ENCODE measurements at regions not wholly inside any gene's neighbourhood (a gene's known extent, or its start where the extent isn't known, plus 50 kb on each side); places are given as distances from the start of the nearest gene placed in this dataset.

DNA sequence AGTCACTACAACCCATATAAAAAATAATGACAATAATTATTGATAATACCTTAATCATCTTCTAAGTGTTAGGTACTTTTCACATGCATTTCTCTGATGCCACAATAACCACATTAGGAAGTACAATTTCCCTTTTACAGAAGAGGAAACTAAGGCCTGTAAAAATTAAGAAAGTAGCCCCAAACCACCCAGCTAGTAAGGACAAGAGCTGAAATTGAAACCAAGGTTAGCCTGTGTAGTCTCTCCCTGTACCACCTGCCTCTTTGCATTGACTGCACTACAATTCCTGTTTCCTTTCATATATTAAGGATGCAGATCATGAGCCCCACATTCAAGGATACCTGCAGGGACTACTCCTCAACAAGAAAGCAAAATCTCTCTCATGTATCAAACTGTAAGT lies 288.8 kb downstream of the GPATCH2 start:
- no peak overlapping the region for H3K4me2 ChIP-seq (ENCODE audit: unreplicated experiment)
- TF ChIP-seq EZH2 (IDR thresholded peaks at IDR 0.05; ENCODE audit: insufficient read depth, poor library complexity, severe bottlenecking), result no peak
- no peak for TF ChIP-seq EZH2phosphoT487 (IDR thresholded peaks at IDR 0.05; ENCODE audit: insufficient read depth, low read depth)
- H4K20me1 ChIP-seq (ENCODE audit: insufficient read depth), result no peaks in the 10 kb centered on the region
- H3K4me1 ChIP-seq (ENCODE audit: insufficient read depth), result no peaks in the 10 kb centered on the region
- no peaks in the 10 kb centered on the region for H3K36me3 ChIP-seq (ENCODE audit: low read depth)
- in situ Hi-C loops (cut with MboI), result no loop called here
- no peaks in the 10 kb centered on the region for H3K9me3 ChIP-seq (ENCODE audit: low read depth)
- peaks cover 7% of the 10 kb centered on the region; the same call in 1 of the 2 replicates for H3K27me3 ChIP-seq (replicated peaks; ENCODE audit: insufficient read depth)
- H3K4me3 ChIP-seq, result no peak overlapping the region
- no peaks in the 10 kb centered on the region; the same call in 1 of the 2 replicates for H3K9me2 ChIP-seq (ENCODE audit: insufficient read depth)
- no peaks in the 10 kb centered on the region for H3F3A ChIP-seq (ENCODE audit: insufficient read depth)
- no peaks in the 10 kb centered on the region for H3K79me2 ChIP-seq (ENCODE audit: insufficient read depth)
- no peak overlapping the region for H3K27ac ChIP-seq
- DNase-seq, result no peak
- no peak overlapping the region for H2AFZ ChIP-seq
- no peak overlapping the region for H3K9ac ChIP-seq

DNA sequence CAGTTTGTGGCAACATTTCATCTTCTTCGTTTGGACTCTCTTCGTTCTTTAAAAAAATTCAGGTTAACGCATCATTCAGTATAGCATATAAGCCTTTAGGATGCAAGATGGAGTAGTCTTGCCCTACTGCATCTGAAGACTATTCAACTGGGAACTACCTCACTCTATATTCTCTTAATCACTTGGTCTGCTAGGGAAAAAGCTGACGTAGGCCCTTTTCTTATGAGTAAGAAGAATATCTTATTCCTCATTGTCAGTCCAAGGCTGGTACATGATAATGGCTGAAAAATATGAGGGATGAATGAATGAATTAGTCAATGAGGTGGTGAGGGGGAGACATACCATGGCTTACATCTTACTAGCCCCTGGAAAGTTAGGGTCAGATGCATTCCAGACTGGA lies 294.2 kb downstream of the GPATCH2 start:
- in situ Hi-C loops (cut with MboI), result no loop called here
- H3K4me1 ChIP-seq (ENCODE audit: insufficient read depth), result no peaks in the 10 kb centered on the region
- no peak overlapping the region for H3K9ac ChIP-seq
- no peak overlapping the region for H2AFZ ChIP-seq
- H3K4me2 ChIP-seq (ENCODE audit: unreplicated experiment), result no peak overlapping the region
- 62 to 65% methylated on average over 4 of the region's 4 CpGs for WGBS, 2 experiments (ENCODE audit: low coverage in 1 of 2, low lambda C conversion rate in 2 of 2, missing lambda C conversion rate in 2 of 2)
- no peaks in the 10 kb centered on the region; the same call in 1 of the 2 replicates for H3K9me2 ChIP-seq (ENCODE audit: insufficient read depth)
- no peaks in the 10 kb centered on the region for H4K20me1 ChIP-seq (ENCODE audit: insufficient read depth)
- DNase-seq, result no peak
- TF ChIP-seq EZH2phosphoT487 (IDR thresholded peaks at IDR 0.05; ENCODE audit: insufficient read depth, low read depth) (no peak), EZH2 (IDR thresholded peaks at IDR 0.05; ENCODE audit: insufficient read depth, poor library complexity, severe bottlenecking) (no peak)
- peaks cover 7% of the 10 kb centered on the region; the same call in 1 of the 2 replicates for H3K27me3 ChIP-seq (replicated peaks; ENCODE audit: insufficient read depth)
- no peaks in the 10 kb centered on the region for H3K79me2 ChIP-seq (ENCODE audit: insufficient read depth)
- H3K27ac ChIP-seq, result no peak overlapping the region
- no peak overlapping the region for H3K4me3 ChIP-seq
- H3K36me3 ChIP-seq (ENCODE audit: low read depth), result no peaks in the 10 kb centered on the region
- no peaks in the 10 kb centered on the region for H3K9me3 ChIP-seq (ENCODE audit: low read depth)
- no peaks in the 10 kb centered on the region for H3F3A ChIP-seq (ENCODE audit: insufficient read depth)

DNA sequence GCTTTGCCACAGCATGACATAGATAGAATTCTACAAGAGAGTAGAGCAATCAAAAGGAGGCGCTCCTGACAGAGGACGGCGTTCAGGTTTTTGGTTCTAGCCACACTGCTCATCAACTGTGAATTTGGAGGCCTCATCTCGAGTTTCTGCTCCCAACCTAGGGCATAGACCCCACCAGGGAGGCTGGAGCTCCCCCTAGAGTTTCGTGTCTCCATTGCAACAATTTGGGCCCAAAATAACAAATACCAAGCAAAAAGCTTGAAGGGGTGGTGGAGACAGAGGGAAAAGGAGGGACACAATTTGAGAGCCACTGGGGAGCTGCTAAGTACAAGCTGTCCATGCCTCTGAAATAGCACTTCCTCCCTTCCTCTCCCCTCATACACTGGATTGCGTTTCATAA lies 297.0 kb downstream of the GPATCH2 start:
- no peaks in the 10 kb centered on the region for H3K9me3 ChIP-seq (ENCODE audit: low read depth)
- no peak overlapping the region for H3K9ac ChIP-seq
- no peak overlapping the region for H3K27ac ChIP-seq
- TF ChIP-seq EZH2phosphoT487 (IDR thresholded peaks at IDR 0.05; ENCODE audit: insufficient read depth, low read depth) (no peak), EZH2 (IDR thresholded peaks at IDR 0.05; ENCODE audit: insufficient read depth, poor library complexity, severe bottlenecking) (no peak)
- DNase-seq, result peak; percentile 33
- no peaks in the 10 kb centered on the region for H4K20me1 ChIP-seq (ENCODE audit: insufficient read depth)
- H3F3A ChIP-seq (ENCODE audit: insufficient read depth), result no peaks in the 10 kb centered on the region
- in situ Hi-C loops (cut with MboI), result no loop called here
- H3K36me3 ChIP-seq (ENCODE audit: low read depth), result no peaks in the 10 kb centered on the region
- H3K4me2 ChIP-seq (ENCODE audit: unreplicated experiment), result no peak overlapping the region
- H3K79me2 ChIP-seq (ENCODE audit: insufficient read depth), result no peaks in the 10 kb centered on the region
- no peaks in the 10 kb centered on the region for H3K4me1 ChIP-seq (ENCODE audit: insufficient read depth)
- no peak overlapping the region for H3K4me3 ChIP-seq
- H3K27me3 ChIP-seq (replicated peaks; ENCODE audit: insufficient read depth), result no peaks in the 10 kb centered on the region
- 35 to 37% methylated on average over 6 of the region's 6 CpGs for WGBS, 2 experiments (ENCODE audit: low coverage in 1 of 2, low lambda C conversion rate in 2 of 2, missing lambda C conversion rate in 2 of 2)
- H3K9me2 ChIP-seq (ENCODE audit: insufficient read depth), result no peaks in the 10 kb centered on the region; the same call in 1 of the 2 replicates
- H2AFZ ChIP-seq, result no peak overlapping the region

DNA sequence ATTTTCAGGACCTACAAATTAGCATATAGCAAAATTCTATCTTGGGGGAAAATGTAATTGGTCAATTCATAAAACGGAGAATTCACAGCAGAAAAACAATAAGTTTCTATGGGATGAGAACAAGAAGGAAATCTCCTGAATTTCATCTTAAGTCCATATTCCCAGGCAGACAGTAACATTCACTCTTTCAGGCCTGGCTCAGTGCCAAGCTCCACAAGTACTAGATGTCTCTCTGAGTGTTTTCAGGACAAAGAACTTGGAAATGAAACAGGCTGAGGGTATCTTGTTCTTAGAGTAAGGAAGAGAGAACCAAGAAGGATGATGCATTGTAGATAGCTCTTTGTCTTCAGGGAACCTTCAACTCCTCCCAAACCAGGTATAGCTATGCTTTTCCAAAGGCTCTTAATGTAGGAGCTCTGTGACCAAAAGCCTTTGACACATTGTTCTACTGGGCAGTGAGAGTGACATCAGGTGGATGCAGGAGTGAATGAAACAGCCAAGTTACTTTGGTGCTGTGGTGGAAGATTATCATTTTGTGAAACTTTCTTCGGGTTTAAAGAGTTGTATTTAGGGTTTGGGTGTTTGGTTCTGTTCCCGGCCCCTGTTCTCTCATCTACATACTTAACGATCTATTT lies 298.3 kb downstream of the GPATCH2 start:
- Histone ChIP-seq H3K36me3 (ENCODE audit: low read depth) (no peaks in the 10 kb centered on the region), H3K4me1 (ENCODE audit: insufficient read depth) (no peaks in the 10 kb centered on the region), H3K9me2 (ENCODE audit: insufficient read depth) (no peaks in the 10 kb centered on the region; the same call in 1 of the 2 replicates), H3K27ac (no peak overlapping the region), H3K9me3 (ENCODE audit: low read depth) (no peaks in the 10 kb centered on the region), H3K4me3 (no peak overlapping the region), H2AFZ (no peak overlapping the region), H3K4me2 (ENCODE audit: unreplicated experiment) (no peak overlapping the region), H3K79me2 (ENCODE audit: insufficient read depth) (no peaks in the 10 kb centered on the region), H3F3A (ENCODE audit: insufficient read depth) (no peaks in the 10 kb centered on the region), H4K20me1 (ENCODE audit: insufficient read depth) (no peaks in the 10 kb centered on the region), H3K27me3 (replicated peaks; ENCODE audit: insufficient read depth) (no peaks in the 10 kb centered on the region), H3K9ac (no peak overlapping the region)
- no peak for TF ChIP-seq EZH2 (IDR thresholded peaks at IDR 0.05; ENCODE audit: insufficient read depth, poor library complexity, severe bottlenecking)
- no peak for TF ChIP-seq EZH2phosphoT487 (IDR thresholded peaks at IDR 0.05; ENCODE audit: insufficient read depth, low read depth)
- 41% methylated on average over 4 of the region's 4 CpGs for WGBS, 2 experiments (ENCODE audit: low coverage in 1 of 2, low lambda C conversion rate in 2 of 2, missing lambda C conversion rate in 2 of 2)
- no peak for DNase-seq
- in situ Hi-C loops (cut with MboI), result no loop called here

DNA sequence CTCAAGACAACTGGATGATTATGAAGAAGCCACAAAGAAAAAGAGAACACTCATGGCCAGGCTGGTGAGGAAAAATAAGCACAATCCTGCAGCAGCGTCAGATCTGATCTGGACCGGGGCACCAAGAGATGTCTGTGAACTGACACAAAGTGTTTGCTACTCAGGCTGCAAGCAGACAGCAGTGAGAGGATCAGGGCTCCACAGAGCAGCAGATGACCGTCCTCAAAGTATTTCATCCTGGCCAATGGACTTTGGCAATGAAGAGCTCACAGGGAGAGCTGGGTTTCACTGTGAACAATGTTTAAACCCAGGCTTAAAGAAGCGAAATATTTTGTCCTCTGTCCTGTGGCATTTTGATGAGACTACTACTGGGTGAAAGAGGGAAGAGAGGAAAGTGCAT lies 299.2 kb downstream of the GPATCH2 start:
- H3K4me1 ChIP-seq (ENCODE audit: insufficient read depth), result no peaks in the 10 kb centered on the region
- H2AFZ ChIP-seq, result no peak overlapping the region
- TF ChIP-seq EZH2phosphoT487 (IDR thresholded peaks at IDR 0.05; ENCODE audit: insufficient read depth, low read depth) (no peak), EZH2 (IDR thresholded peaks at IDR 0.05; ENCODE audit: insufficient read depth, poor library complexity, severe bottlenecking) (no peak)
- H3K9me2 ChIP-seq (ENCODE audit: insufficient read depth), result no peaks in the 10 kb centered on the region
- WGBS, 2 experiments (ENCODE audit: low coverage in 1 of 2, low lambda C conversion rate in 2 of 2, missing lambda C conversion rate in 2 of 2), result 1 to 5% methylated on average over 4 of the region's 4 CpGs
- no peaks in the 10 kb centered on the region for H3K9me3 ChIP-seq (ENCODE audit: low read depth)
- H3K4me3 ChIP-seq, result no peak overlapping the region
- DNase-seq, result no peak
- no peaks in the 10 kb centered on the region for H3F3A ChIP-seq (ENCODE audit: insufficient read depth)
- no peaks in the 10 kb centered on the region for H3K27me3 ChIP-seq (replicated peaks; ENCODE audit: insufficient read depth)
- no peaks in the 10 kb centered on the region for H3K36me3 ChIP-seq (ENCODE audit: low read depth)
- in situ Hi-C loops (cut with MboI), result no loop called here
- no peak overlapping the region for H3K27ac ChIP-seq
- no peak overlapping the region for H3K9ac ChIP-seq
- no peaks in the 10 kb centered on the region for H3K79me2 ChIP-seq (ENCODE audit: insufficient read depth)
- H3K4me2 ChIP-seq (ENCODE audit: unreplicated experiment), result no peak overlapping the region
- no peaks in the 10 kb centered on the region for H4K20me1 ChIP-seq (ENCODE audit: insufficient read depth)

All from GM23248 (cell line).